WTC11 (cell line): ENCODE measurements at regions not wholly inside any gene's neighbourhood (a gene's known extent, or its start where the extent isn't known, plus 50 kb on each side); places are given as distances from the start of the nearest gene placed in this dataset.

ENCODE experiments used
- ATAC-seq: fragments of 200-7000 bp; cut with Tn5 transposase; 2 replicates; pipeline ENCODE4 v1.10.0; 2021; ENCODE audit warnings: mild to moderate bottlenecking, moderate library complexity
- CTCF ChIA-PET: fragments of 300-600 bp; sonication (Branson Sonifier 250); formaldehyde crosslinking; loops from one replicate; lab custom pipeline; 2021; ENCODE audit warnings: antibody characterized with exemption; lab: Charles Lee
- POLR2A ChIA-PET: fragments of 350-600 bp; sonication (Branson Sonifier 250); formaldehyde crosslinking; loops from one replicate; lab custom pipeline; 2021; ENCODE audit warnings: antibody characterized with exemption; lab: Charles Lee
- DNase-seq: peaks from one replicate; pipeline ENCODE4 v3.0.0; 2021; ENCODE audit warnings: low spot score
- H3K27ac Mint-ChIP-seq: 2 replicates; pipeline ENCODE4 v1.8.0; 2021; ENCODE audit warnings: mixed read lengths
- H3K27me3 Mint-ChIP-seq: 2 replicates; pipeline ENCODE4 v1.8.0; 2021; ENCODE audit warnings: low read depth, mild to moderate bottlenecking, moderate library complexity, mixed read lengths
- H3K36me3 Mint-ChIP-seq: 2 replicates; pipeline ENCODE4 v1.8.0; 2021; ENCODE audit warnings: mixed read lengths
- H3K4me1 Mint-ChIP-seq: 2 replicates; pipeline ENCODE4 v1.8.0; 2022; ENCODE audit warnings: mixed read lengths
- H3K4me3 Mint-ChIP-seq: 2 replicates; pipeline ENCODE4 v1.8.0; 2021; ENCODE audit warnings: mild to moderate bottlenecking, moderate library complexity, mixed read lengths
- H3K9me3 Mint-ChIP-seq: 2 replicates; pipeline ENCODE4 v1.8.0; 2021; ENCODE audit warnings: mixed read lengths
- ATF1 ChIP-seq: sonication (generic); formaldehyde crosslinking; IDR thresholded peaks from 2 replicates; pipeline ENCODE4 v1.8.1; 2023; ENCODE audit warnings: mild to moderate bottlenecking, moderate library complexity, missing genetic modification reagents
- ELF4 ChIP-seq: sonication (generic); formaldehyde crosslinking; IDR thresholded peaks from 2 replicates; pipeline ENCODE4 v1.8.1; 2022; ENCODE audit warnings: low read depth, mild to moderate bottlenecking, moderate library complexity, missing genetic modification reagents
- ERG ChIP-seq: fragments of 250-450 bp; sonication (Bioruptor Pico); IDR thresholded peaks from 2 replicates; pipeline ENCODE4 v1.8.0; 2021; ENCODE audit warnings: mild to moderate bottlenecking
- ETV6 ChIP-seq: sonication (generic); formaldehyde crosslinking; IDR thresholded peaks from 2 replicates; pipeline ENCODE4 v1.8.1; 2022; ENCODE audit warnings: mild to moderate bottlenecking, missing genetic modification reagents
- FOXK1 ChIP-seq: sonication (generic); formaldehyde crosslinking; IDR thresholded peaks from 2 replicates; pipeline ENCODE4 v1.8.0; 2022; ENCODE audit warnings: mild to moderate bottlenecking, moderate library complexity, missing genetic modification reagents
- IRF2 ChIP-seq: sonication (generic); formaldehyde crosslinking; IDR thresholded peaks from 2 replicates; pipeline ENCODE4 v1.8.0; 2022; ENCODE audit warnings: low read depth, missing genetic modification reagents, borderline replicate concordance
- MXD4 ChIP-seq: fragments of 250-450 bp; sonication (Bioruptor Pico); IDR thresholded peaks from 2 replicates; pipeline ENCODE4 v1.8.0; 2021; ENCODE audit warnings: mild to moderate bottlenecking, moderate library complexity, borderline replicate concordance
- NR3C1 ChIP-seq: sonication (generic); formaldehyde crosslinking; conservative IDR thresholded peaks from 2 replicates; pipeline ENCODE4 v1.8.1; 2023; ENCODE audit warnings: low read depth, mild to moderate bottlenecking, missing genetic modification reagents
- SMAD3 ChIP-seq: sonication (generic); formaldehyde crosslinking; IDR thresholded peaks from 2 replicates; pipeline ENCODE4 v1.8.0; 2022; ENCODE audit warnings: missing genetic modification reagents, mild to moderate bottlenecking, borderline replicate concordance
- STAT6 ChIP-seq: sonication (generic); formaldehyde crosslinking; conservative IDR thresholded peaks from 2 replicates; pipeline ENCODE4 v1.8.1; 2023; ENCODE audit warnings: mild to moderate bottlenecking, low read depth, missing genetic modification reagents, moderate library complexity
- USF1 ChIP-seq: sonication (generic); formaldehyde crosslinking; IDR thresholded peaks from 2 replicates; pipeline ENCODE4 v1.8.0; 2022; ENCODE audit warnings: mild to moderate bottlenecking, missing genetic modification reagents
- USF2 ChIP-seq: sonication (generic); formaldehyde crosslinking; IDR thresholded peaks from 2 replicates; pipeline ENCODE4 v1.8.1; 2023; ENCODE audit warnings: mild to moderate bottlenecking, missing genetic modification reagents, moderate library complexity
- ZBTB21 ChIP-seq: sonication (generic); formaldehyde crosslinking; IDR thresholded peaks from 2 replicates; pipeline ENCODE4 v1.8.1; 2023; ENCODE audit warnings: mild to moderate bottlenecking, missing genetic modification reagents, borderline replicate concordance
- ZNF121 ChIP-seq: sonication (generic); formaldehyde crosslinking; IDR thresholded peaks from 2 replicates; pipeline ENCODE4 v1.8.0; 2023; ENCODE audit warnings: missing genetic modification reagents
- ZNF281 ChIP-seq: sonication (generic); formaldehyde crosslinking; IDR thresholded peaks from 2 replicates; pipeline ENCODE4 v1.8.0; 2023; ENCODE audit warnings: mild to moderate bottlenecking, missing genetic modification reagents
- ZNF423 ChIP-seq: fragments of 250-450 bp; sonication (Bioruptor Pico); IDR thresholded peaks from 2 replicates; pipeline ENCODE4 v2.1.2; 2022; ENCODE audit warnings: mild to moderate bottlenecking, moderate library complexity
- ZNF425 ChIP-seq: fragments of 250-450 bp; sonication (Bioruptor Pico); conservative IDR thresholded peaks from 2 replicates; pipeline ENCODE4 v1.9.0; 2021; ENCODE audit warnings: mild to moderate bottlenecking
- ZNF532 ChIP-seq: fragments of 250-450 bp; sonication (Bioruptor Pico); IDR thresholded peaks from 2 replicates; pipeline ENCODE4 v1.9.0; 2021; ENCODE audit warnings: mild to moderate bottlenecking, borderline replicate concordance

GRCh38 chr9:78114581-78114980, 83.0 kb upstream of the GNAQ start:
- Mint-ChIP-seq H3K27ac (no peak overlapping the region), H3K4me1 (no peaks in the 10 kb centered on the region; the same call in 1 of the 2 replicates), H3K4me3 (no peak overlapping the region), H3K36me3 (no peaks in the 10 kb centered on the region), H3K27me3 (no peaks in the 10 kb centered on the region), H3K9me3 (0 out of 2 replicates have a peak, but pooled peaks cover 7% of the 10 kb centered on the region)
- no peak for TF ChIP-seq SMAD3
- TF ChIP-seq MXD4 (CRISPR knock-in tag), result no peak
- no peak for TF ChIP-seq IRF2 (CRISPR knock-in tag)
- TF ChIP-seq ELF4 (CRISPR knock-in tag), result no peak
- TF ChIP-seq ERG (CRISPR knock-in tag), result no peak
- TF ChIP-seq ETV6 (CRISPR knock-in tag), result no peak
- TF ChIP-seq ATF1, result no peak
- TF ChIP-seq FOXK1 (CRISPR knock-in tag), result no peak
- no peak for TF ChIP-seq USF2 (CRISPR knock-in tag)
- CTCF ChIA-PET, result interaction anchor here (1.0 to 4.8 kb wide), 6 partner anchors 9 to 138 kb away, joined by 3 to 19 read pairs (median 6); no protein-coding TSS in a partner anchor
- DNase-seq, result no peak
- POLR2A ChIA-PET, result no interaction called here
- ATAC-seq, result no peak

- Mint-ChIP-seq H3K27ac (no peak overlapping the region), H3K4me1 (no peaks in the 10 kb centered on the region; the same call in 1 of the 2 replicates), H3K9me3 (0 out of 2 replicates have a peak, but pooled peaks cover 7% of the 10 kb centered on the region), H3K4me3 (no peak overlapping the region), H3K27me3 (no peaks in the 10 kb centered on the region), H3K36me3 (no peaks in the 10 kb centered on the region)
- DNase-seq (no peak), ATAC-seq (no peak)
- ChIA-PET POLR2A (no interaction called here), CTCF (no interaction called here)
- TF ChIP-seq STAT6 (no peak), ZNF425 (CRISPR knock-in tag) (no peak), ZNF532 (CRISPR knock-in tag) (no peak), NR3C1 (CRISPR knock-in tag) (no peak), ZNF121 (no peak), ZNF281 (no peak), ERG (CRISPR knock-in tag) (no peak), USF1 (no peak), ZBTB21 (CRISPR knock-in tag) (no peak), ZNF423 (CRISPR knock-in tag) (no peak)
Observed at GRCh38 chr9:78112406-78112805, 80.8 kb upstream of the GNAQ start.
